HepG2 (cell line): ENCODE measurements at regions not wholly inside any gene's neighbourhood (a gene's known extent, or its start where the extent isn't known, plus 50 kb on each side); places are given as distances from the start of the nearest gene placed in this dataset.

ENCODE experiments used
- ATAC-seq: fragments of 200-7000 bp; cut with Tn5 transposase; 3 replicates; pipeline ENCODE4 v1.9.1; 2020; ENCODE audit warnings: mild to moderate bottlenecking, moderate library complexity
- BruUV-seq: library from RNA; stranded (reverse); fragments of 400-500 nt; replicated peaks from 2 replicates; lab custom pipeline; 2021; lab: Mats Ljungman, UMichigan
- CTCF ChIA-PET: fragments of 300-600 bp; formaldehyde crosslinking; extraction: SDS; loops from one replicate; lab custom pipeline; 2021; ENCODE audit warnings: low total read pairs, inconsistent platforms, low intra/inter-chr PET ratio; lab: Yijun Ruan, JAX
- POLR2A ChIA-PET: fragments of 350-600 bp; sonication (Branson Sonifier 250); formaldehyde crosslinking; loops from one replicate; lab custom pipeline; 2020; ENCODE audit warnings: antibody characterized with exemption, inconsistent platforms; lab: Yijun Ruan, JAX
- DNase-seq: peaks from one replicate; pipeline ENCODE4 v3.0.0-alpha.2; 2015; ENCODE audit warnings: low spot score
- FAIRE-seq: peaks from 3 replicates; lab custom pipeline; 2011; peaks lifted over from hg19 to GRCh38; lab: Jason Lieb, UNC
- H2AFZ ChIP-seq: one replicate; pipeline ENCODE4 v1.6.1; 2011; ENCODE audit warnings: low read length, inconsistent platforms
- H3K27ac ChIP-seq: fragments of 300-600 bp; 3 replicates; pipeline ENCODE4 v1.8.0; 2011; ENCODE audit warnings: mixed run types, mild to moderate bottlenecking, mixed read lengths, low read length, inconsistent platforms; ENCODE audit not compliant: insufficient read depth; ENCODE audit errors: extremely low read length
- H3K27me3 ChIP-seq, 2 experiments: fragments of 200-600 bp in 1 of 2; 2 replicates in 1 of 2; 3 replicates in 1 of 2; pipeline versions ENCODE4 v1.6.0 to v1.8.0; 2011; ENCODE audit warnings: low read length in 2 of 2, mild to moderate bottlenecking in 2 of 2, moderate library complexity in 2 of 2, inconsistent platforms in 1 of 2; ENCODE audit not compliant: insufficient read depth in 2 of 2, control insufficient read depth in 1 of 2
- H3K36me3 ChIP-seq, 2 experiments: fragments of 200-600 bp in 1 of 2; replicated peaks in 1 of 2; 2 replicates in 1 of 2; 3 replicates in 1 of 2; pipeline versions ENCODE4 v1.5.1 to v1.8.0; 2011; ENCODE audit warnings: low read length in 2 of 2, inconsistent platforms in 1 of 2; ENCODE audit not compliant: insufficient read depth in 2 of 2, control insufficient read depth in 1 of 2
- H3K4me1 ChIP-seq: 2 replicates; pipeline ENCODE4 v1.5.1; 2012; ENCODE audit warnings: low read length, inconsistent platforms; ENCODE audit not compliant: insufficient read depth
- H3K4me2 ChIP-seq: 2 replicates; pipeline ENCODE4 v1.6.0; 2011; ENCODE audit warnings: low read depth, low read length, inconsistent platforms
- H3K4me3 ChIP-seq, 3 experiments: fragments of 200-600 bp in 1 of 3; sonication (generic), shearing (Covaris generic) in 1 of 3; replicated peaks in 1 of 3; 2 replicates each; pipeline ENCODE4 v1.5.1; 2011 to 2016; ENCODE audit warnings: low read length in 3 of 3, inconsistent platforms in 2 of 3, low read depth in 2 of 3, mild to moderate bottlenecking in 2 of 3, control low read depth in 1 of 3, mixed read lengths in 1 of 3; ENCODE audit not compliant: insufficient read depth in 1 of 3
- H3K79me2 ChIP-seq: one replicate; pipeline ENCODE4 v1.6.1; 2011; ENCODE audit warnings: low read length, inconsistent platforms; ENCODE audit not compliant: insufficient read depth
- H3K9ac ChIP-seq: 2 replicates; pipeline ENCODE4 v1.6.0; 2011; ENCODE audit warnings: mild to moderate bottlenecking, low read depth, low read length, inconsistent platforms; ENCODE audit not compliant: insufficient read depth
- H3K9me3 ChIP-seq: 2 replicates; pipeline ENCODE4 v1.5.1; 2012; ENCODE audit warnings: mild to moderate bottlenecking, low read length
- H4K20me1 ChIP-seq: 2 replicates; pipeline ENCODE4 v1.6.0; 2011; ENCODE audit warnings: inconsistent platforms, mild to moderate bottlenecking, low read length, moderate library complexity; ENCODE audit not compliant: insufficient read depth
- CEBPB ChIP-seq: IDR thresholded peaks from 2 replicates; pipeline ENCODE4 v1.6.1; 2011; ENCODE audit warnings: low read depth, low read length, improper control_type of control experiment, borderline replicate concordance
- CREB1 ChIP-seq, 2 experiments: fragments of 450-650 bp in 1 of 2; IDR thresholded peaks; 2 replicates each; pipeline ENCODE4 v1.6.1; 2016 to 2017; ENCODE audit warnings: control low read depth in 1 of 2, mild to moderate bottlenecking in 1 of 2, missing compliant biosample characterization in 1 of 2, missing genetic modification characterization in 1 of 2
- HOXA3 ChIP-seq: sonication (generic); formaldehyde crosslinking; IDR thresholded peaks from 2 replicates; pipeline ENCODE4 v1.5.0; 2020; ENCODE audit warnings: missing genetic modification reagents
- HOXD1 ChIP-seq: sonication (generic); formaldehyde crosslinking; IDR thresholded peaks from 2 replicates; pipeline ENCODE4 v1.5.0; 2020; ENCODE audit warnings: missing genetic modification reagents
- KDM5A ChIP-seq: fragments of 200-600 bp; sonication (generic); IDR thresholded peaks from 2 replicates; pipeline ENCODE4 v1.7.0; 2018; ENCODE audit warnings: antibody characterized with exemption, mild to moderate bottlenecking, low read length, borderline replicate concordance
- MIER3 ChIP-seq: IDR thresholded peaks from 2 replicates; pipeline ENCODE4 v1.6.1; 2016; ENCODE audit warnings: missing compliant biosample characterization, borderline replicate concordance
- TEAD3 ChIP-seq: optimal IDR thresholded peaks from 2 replicates; pipeline ENCODE3; 2016; ENCODE audit warnings: borderline replicate concordance
- ZNF10 ChIP-seq: sonication (generic); formaldehyde crosslinking; IDR thresholded peaks from 2 replicates; pipeline ENCODE4 v1.4.0; 2020; ENCODE audit warnings: mild to moderate bottlenecking, low read depth, missing genetic modification reagents, borderline replicate concordance
- ZNF160 ChIP-seq: sonication (generic); formaldehyde crosslinking; IDR thresholded peaks from 2 replicates; pipeline ENCODE4 v1.8.0; 2022; ENCODE audit warnings: mild to moderate bottlenecking, inconsistent platforms, missing genetic modification reagents
- ZNF3 ChIP-seq: IDR thresholded peaks from 2 replicates; pipeline ENCODE4 v1.7.0; 2017; ENCODE audit warnings: inconsistent platforms
- ZNF776 ChIP-seq: sonication (generic); formaldehyde crosslinking; IDR thresholded peaks from 2 replicates; pipeline ENCODE4 v1.4.0; 2020; ENCODE audit warnings: mild to moderate bottlenecking, missing genetic modification reagents
- ZNF788 ChIP-seq: sonication (generic); formaldehyde crosslinking; IDR thresholded peaks from 2 replicates; pipeline ENCODE4 v1.5.0; 2020; ENCODE audit warnings: mild to moderate bottlenecking, missing genetic modification reagents, borderline replicate concordance
- WGBS: methylation state at CpG from one replicate; pipeline ENCODE4 v1.1.6; 2017; ENCODE audit warnings: low lambda C conversion rate; 5-methylcytosine and 5-hydroxymethylcytosine counted together
- in situ Hi-C: cut with HindIII; loops from 2 replicates; pipeline ENCODE4 v1.10.0; 2017; ENCODE audit warnings: low pct_unique_long_range_greater_than_20kb; ENCODE audit not compliant: extremely low pct_ligation_motif_present
- intact Hi-C: fragments of 100-400 bp; cut with micrococcal nuclease; formaldehyde crosslinking; loops from one replicate; pipeline ENCODE4 v1.10.0; 2022; ENCODE audit not compliant: unreplicated experiment
- TF ChIP-seq, protein P1 (sequence below): fragments of 450-650 bp; IDR thresholded peaks from 2 replicates; pipeline ENCODE4 v1.6.1; 2017
- TF ChIP-seq, protein P2 (sequence below): sonication (generic); formaldehyde crosslinking; IDR thresholded peaks from 2 replicates; pipeline ENCODE4 v1.8.0; 2022; ENCODE audit warnings: missing genetic modification reagents, low read depth, mild to moderate bottlenecking, borderline replicate concordance

DNA sequence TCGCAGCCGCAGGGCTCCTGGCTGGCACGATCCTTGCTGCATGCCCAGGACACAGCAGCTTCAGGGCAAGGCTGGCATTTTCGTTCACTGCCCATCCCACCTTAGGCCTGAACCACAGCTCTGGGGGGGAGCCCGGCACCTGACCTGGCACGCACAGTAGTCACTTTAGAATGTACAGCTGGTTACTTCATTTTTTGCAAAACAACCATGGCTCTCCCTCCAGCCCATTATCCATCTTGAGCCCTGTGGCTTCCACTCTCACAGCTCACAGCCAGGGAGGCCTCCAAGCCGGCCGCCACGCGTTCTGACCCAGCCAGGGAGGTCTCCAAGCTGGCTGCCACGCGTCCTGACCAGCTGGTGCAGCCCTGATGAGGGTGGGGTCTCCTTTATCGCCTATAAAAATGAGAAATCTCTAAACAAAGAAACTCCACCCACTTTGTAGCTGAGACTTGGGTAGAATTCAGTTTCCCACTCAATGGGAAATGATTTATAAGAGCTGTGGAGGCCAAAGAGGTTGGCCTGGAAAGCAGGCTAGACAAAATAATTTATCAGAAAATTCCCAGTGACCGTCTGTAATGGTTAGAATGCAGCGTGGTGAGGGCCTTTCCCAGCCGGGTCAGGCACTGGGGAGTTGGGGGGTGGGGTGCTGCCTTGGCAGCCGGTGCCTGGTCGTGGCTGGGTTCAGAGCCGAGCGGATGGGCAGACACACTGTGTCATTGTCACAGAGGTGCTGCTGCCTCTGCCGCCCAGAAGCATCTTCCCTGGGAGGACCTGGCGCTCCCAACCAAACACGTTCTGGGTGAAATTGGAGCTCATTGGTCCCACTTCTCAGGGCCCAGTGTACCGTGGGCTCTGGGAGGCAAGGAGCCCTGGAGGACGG, 54.6 kb upstream of the ACTRT2 start:
- Histone ChIP-seq H3K4me2 (no peak overlapping the region), H4K20me1 (no peaks in the 10 kb centered on the region), H3K27ac (no peak overlapping the region), H3K4me3 (no peak overlapping the region), H2AFZ (no peak overlapping the region), H3K9ac (no peak overlapping the region), H3K79me2 (no peaks in the 10 kb centered on the region), H3K9me3 (no peaks in the 10 kb centered on the region), H3K4me1 (peaks cover 36% of the 10 kb centered on the region), H3K36me3 (no peaks in the 10 kb centered on the region), H3K27me3 (peaks cover 13 to 56% of the 10 kb centered on the region in 2 experiments)
- intact Hi-C loops, result no loop called here
- DNase-seq (no peak), FAIRE-seq (no peak), ATAC-seq (no peak)
- BruUV-seq, result no TSS peak
- in situ Hi-C loops, result no loop called here
- TF ChIP-seq TEAD3 (no peak), MIER3 (CRISPR knock-in tag) (no peak), ZNF3 (CRISPR knock-in tag) (no peak), CEBPB (no peak), ZNF788 (CRISPR knock-in tag) (no peak), HOXD1 (CRISPR knock-in tag) (no peak), HOXA3 (CRISPR knock-in tag) (no peak), ZNF10 (CRISPR knock-in tag) (no peak), ZNF160 (no peak), KDM5A (no peak), CREB1 (IDR thresholded peaks at IDR 0.05) (no peak), CREB1 (CRISPR knock-in tag; IDR thresholded peaks at IDR 0.05) (no peak), ZNF776 (CRISPR knock-in tag) (no peak)
- TF ChIP-seq, protein P1, sequence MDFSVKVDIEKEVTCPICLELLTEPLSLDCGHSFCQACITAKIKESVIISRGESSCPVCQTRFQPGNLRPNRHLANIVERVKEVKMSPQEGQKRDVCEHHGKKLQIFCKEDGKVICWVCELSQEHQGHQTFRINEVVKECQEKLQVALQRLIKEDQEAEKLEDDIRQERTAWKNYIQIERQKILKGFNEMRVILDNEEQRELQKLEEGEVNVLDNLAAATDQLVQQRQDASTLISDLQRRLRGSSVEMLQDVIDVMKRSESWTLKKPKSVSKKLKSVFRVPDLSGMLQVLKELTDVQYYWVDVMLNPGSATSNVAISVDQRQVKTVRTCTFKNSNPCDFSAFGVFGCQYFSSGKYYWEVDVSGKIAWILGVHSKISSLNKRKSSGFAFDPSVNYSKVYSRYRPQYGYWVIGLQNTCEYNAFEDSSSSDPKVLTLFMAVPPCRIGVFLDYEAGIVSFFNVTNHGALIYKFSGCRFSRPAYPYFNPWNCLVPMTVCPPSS, result no peak
- TF ChIP-seq, protein P2, sequence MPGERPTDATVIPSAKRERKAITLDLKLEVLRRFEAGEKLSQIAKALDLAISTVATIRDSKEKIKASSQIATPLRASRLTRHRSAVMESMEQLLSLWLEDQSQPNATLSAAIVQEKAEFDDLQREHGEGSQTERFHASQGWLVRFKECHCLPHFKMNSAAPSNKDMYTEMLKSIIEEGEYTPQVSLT, result no peak
- WGBS, result 17% methylated on average over 17 of the region's 25 CpGs
- ChIA-PET POLR2A (no interaction called here), CTCF (no interaction called here)
